ENCODE measurements at regions not wholly inside any gene's neighbourhood (a gene's known extent, or its start where the extent isn't known, plus 50 kb on each side); places are given as distances from the start of the nearest gene placed in this dataset.

DNA sequence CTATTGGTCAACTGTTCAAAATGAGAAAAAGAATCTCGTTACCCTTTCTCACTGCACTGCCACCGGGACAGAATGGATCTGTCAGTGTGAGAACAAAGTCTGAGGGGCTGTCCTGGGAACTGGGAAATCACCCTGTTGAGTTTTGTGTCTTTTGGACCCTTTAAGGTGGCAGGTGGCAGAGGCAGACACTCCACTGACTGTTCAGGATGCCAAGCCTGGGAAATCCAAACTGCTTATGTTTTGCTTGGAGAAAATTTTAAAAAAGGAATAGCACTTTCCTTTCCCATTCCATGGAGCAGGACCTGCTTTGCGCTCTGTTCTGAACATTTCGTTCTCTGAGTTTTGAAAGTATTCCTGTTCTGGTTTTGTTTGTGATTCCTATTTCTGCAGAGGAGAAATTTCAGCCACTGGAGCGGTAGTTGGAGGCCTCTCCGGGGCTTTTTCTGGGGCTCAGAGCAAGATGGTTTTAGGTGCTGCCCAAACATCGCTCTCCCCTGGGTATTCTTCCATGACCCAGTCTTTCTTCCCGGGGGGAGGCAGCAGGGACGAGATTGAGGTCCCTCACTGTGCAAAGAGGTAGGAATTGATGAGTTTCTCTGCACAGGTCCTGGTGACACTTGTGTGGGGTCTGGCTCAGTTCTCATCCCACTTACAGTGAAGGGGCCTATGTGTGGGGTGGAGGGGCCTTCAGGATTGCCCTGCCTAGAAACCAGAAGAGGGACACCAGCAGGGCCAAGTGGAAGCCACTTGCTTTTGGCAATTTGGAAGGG lies 138.5 kb upstream of the SYT13 start (continued):
- TF ChIP-seq, protein P1, sequence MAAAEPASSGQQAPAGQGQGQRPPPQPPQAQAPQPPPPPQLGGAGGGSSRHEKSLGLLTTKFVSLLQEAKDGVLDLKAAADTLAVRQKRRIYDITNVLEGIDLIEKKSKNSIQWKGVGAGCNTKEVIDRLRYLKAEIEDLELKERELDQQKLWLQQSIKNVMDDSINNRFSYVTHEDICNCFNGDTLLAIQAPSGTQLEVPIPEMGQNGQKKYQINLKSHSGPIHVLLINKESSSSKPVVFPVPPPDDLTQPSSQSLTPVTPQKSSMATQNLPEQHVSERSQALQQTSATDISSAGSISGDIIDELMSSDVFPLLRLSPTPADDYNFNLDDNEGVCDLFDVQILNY (CRISPR knock-in tag; IDR thresholded peaks at IDR 0.05): no peak
- TF ChIP-seq FOXJ3 (CRISPR knock-in tag; IDR thresholded peaks at IDR 0.05; ENCODE audit: borderline replicate concordance): no peak
- TF ChIP-seq, protein P2, sequence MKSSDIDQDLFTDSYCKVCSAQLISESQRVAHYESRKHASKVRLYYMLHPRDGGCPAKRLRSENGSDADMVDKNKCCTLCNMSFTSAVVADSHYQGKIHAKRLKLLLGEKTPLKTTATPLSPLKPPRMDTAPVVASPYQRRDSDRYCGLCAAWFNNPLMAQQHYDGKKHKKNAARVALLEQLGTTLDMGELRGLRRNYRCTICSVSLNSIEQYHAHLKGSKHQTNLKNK (CRISPR knock-in tag; IDR thresholded peaks at IDR 0.05): no peak
- TF ChIP-seq ATF1 (CRISPR knock-in tag; IDR thresholded peaks at IDR 0.05): no peak

DNA sequence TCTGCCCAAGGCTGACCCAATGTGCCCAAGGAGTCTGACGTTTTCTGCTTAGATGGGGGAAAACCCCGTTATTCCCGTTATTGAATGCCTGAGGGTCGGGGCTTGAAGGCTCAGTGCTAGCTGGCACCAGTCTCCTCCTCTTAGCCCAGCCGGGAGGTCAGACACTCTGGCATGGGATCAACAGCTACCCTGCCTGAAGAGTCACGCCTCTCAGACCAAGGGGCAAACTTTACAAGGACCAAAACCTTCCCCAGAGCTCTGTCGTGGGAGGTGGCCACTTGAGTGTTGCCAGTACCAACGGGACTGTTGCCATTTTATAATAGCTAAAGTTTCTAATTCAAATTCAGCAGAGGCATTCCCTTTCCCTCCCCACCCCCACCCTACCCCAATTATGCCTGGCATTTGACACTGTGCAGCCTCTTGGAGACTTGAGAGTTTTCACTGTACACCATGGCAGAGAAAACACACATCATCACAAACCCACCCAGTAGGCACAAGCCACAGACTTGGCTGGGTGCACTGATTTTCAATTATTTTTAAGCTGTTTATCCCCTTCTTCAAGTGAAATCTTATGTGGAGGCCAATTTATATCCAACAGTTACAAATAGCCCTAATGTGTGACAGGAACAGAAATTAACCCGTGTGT lies 137.5 kb upstream of the SYT13 start:
- Mint-ChIP-seq H3K27ac (no peak overlapping the region), H3K4me1 (peaks cover 10% of the 10 kb centered on the region), H3K36me3 (no peaks in the 10 kb centered on the region), H3K9me3 (peaks cover 4% of the 10 kb centered on the region; the same call in 1 of the 2 replicates), H3K4me3 (no peak overlapping the region), H3K27me3 (ENCODE audit: low read depth) (peaks cover 4% of the 10 kb centered on the region)
- CTCF ChIA-PET: interaction anchor here (1.0 to 1.1 kb wide), 3 partner anchors 12 to 171 kb away, joined by 3 to 4 read pairs (median 3); no protein-coding TSS in a partner anchor
- TF ChIP-seq, protein P3, sequence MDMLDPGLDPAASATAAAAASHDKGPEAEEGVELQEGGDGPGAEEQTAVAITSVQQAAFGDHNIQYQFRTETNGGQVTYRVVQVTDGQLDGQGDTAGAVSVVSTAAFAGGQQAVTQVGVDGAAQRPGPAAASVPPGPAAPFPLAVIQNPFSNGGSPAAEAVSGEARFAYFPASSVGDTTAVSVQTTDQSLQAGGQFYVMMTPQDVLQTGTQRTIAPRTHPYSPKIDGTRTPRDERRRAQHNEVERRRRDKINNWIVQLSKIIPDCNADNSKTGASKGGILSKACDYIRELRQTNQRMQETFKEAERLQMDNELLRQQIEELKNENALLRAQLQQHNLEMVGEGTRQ (CRISPR knock-in tag; IDR thresholded peaks at IDR 0.05): no peak
- TF ChIP-seq NR2C2 (CRISPR knock-in tag; IDR thresholded peaks at IDR 0.05) (no peak), JUN (CRISPR knock-in tag; IDR thresholded peaks at IDR 0.05) (no peak), TCF7 (CRISPR knock-in tag; IDR thresholded peaks at IDR 0.05; ENCODE audit: low read depth) (no peak), FOXJ3 (CRISPR knock-in tag; IDR thresholded peaks at IDR 0.05; ENCODE audit: borderline replicate concordance) (no peak), ZNF423 (CRISPR knock-in tag; IDR thresholded peaks at IDR 0.05) (no peak), NFATC4 (CRISPR knock-in tag; IDR thresholded peaks at IDR 0.05) (no peak), ELF4 (CRISPR knock-in tag; IDR thresholded peaks at IDR 0.05; ENCODE audit: low read depth) (no peak)
- TF ChIP-seq, protein P4, sequence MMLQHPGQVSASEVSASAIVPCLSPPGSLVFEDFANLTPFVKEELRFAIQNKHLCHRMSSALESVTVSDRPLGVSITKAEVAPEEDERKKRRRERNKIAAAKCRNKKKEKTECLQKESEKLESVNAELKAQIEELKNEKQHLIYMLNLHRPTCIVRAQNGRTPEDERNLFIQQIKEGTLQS (CRISPR knock-in tag; conservative IDR thresholded peaks at IDR 0.05): no peak
- POLR2A ChIA-PET: no interaction called here
- ATAC-seq: no peak
- DNase-seq (ENCODE audit: low spot score): no peak

DNA sequence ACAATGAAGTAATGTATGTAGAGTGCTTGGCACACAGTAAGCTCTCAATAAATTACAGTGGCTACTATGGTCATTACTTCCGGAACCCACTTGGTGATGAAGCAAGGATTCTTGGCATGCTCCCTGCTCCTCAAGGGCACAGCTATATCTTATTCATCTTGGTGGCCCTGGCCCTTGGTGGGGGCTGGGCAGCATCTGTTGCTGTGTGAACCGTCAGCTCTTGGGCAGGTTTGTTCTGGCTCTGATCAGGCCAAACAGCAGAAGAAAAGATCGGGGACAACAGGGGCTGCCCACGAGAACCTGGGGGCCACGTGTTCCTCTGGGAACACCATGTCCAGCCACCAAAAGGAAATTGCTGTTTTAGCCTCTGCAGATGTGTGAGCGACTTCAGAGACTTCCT lies 136.9 kb upstream of the SYT13 start:
- POLR2A ChIA-PET: no interaction called here
- TF ChIP-seq, protein P5, sequence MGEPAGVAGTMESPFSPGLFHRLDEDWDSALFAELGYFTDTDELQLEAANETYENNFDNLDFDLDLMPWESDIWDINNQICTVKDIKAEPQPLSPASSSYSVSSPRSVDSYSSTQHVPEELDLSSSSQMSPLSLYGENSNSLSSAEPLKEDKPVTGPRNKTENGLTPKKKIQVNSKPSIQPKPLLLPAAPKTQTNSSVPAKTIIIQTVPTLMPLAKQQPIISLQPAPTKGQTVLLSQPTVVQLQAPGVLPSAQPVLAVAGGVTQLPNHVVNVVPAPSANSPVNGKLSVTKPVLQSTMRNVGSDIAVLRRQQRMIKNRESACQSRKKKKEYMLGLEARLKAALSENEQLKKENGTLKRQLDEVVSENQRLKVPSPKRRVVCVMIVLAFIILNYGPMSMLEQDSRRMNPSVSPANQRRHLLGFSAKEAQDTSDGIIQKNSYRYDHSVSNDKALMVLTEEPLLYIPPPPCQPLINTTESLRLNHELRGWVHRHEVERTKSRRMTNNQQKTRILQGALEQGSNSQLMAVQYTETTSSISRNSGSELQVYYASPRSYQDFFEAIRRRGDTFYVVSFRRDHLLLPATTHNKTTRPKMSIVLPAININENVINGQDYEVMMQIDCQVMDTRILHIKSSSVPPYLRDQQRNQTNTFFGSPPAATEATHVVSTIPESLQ (CRISPR knock-in tag; IDR thresholded peaks at IDR 0.05): no peak
- TF ChIP-seq CREB1 (CRISPR knock-in tag; IDR thresholded peaks at IDR 0.05) (no peak), EMX1 (CRISPR knock-in tag; IDR thresholded peaks at IDR 0.05) (no peak)
- TF ChIP-seq, protein P6, sequence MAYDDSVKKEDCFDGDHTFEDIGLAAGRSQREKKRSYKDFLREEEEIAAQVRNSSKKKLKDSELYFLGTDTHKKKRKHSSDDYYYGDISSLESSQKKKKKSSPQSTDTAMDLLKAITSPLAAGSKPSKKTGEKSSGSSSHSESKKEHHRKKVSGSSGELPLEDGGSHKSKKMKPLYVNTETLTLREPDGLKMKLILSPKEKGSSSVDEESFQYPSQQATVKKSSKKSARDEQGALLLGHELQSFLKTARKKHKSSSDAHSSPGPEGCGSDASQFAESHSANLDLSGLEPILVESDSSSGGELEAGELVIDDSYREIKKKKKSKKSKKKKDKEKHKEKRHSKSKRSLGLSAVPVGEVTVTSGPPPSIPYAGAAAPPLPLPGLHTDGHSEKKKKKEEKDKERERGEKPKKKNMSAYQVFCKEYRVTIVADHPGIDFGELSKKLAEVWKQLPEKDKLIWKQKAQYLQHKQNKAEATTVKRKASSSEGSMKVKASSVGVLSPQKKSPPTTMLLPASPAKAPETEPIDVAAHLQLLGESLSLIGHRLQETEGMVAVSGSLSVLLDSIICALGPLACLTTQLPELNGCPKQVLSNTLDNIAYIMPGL (CRISPR knock-in tag; IDR thresholded peaks at IDR 0.05): no peak
- TF ChIP-seq, protein P7, sequence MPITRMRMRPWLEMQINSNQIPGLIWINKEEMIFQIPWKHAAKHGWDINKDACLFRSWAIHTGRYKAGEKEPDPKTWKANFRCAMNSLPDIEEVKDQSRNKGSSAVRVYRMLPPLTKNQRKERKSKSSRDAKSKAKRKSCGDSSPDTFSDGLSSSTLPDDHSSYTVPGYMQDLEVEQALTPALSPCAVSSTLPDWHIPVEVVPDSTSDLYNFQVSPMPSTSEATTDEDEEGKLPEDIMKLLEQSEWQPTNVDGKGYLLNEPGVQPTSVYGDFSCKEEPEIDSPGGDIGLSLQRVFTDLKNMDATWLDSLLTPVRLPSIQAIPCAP (CRISPR knock-in tag; IDR thresholded peaks at IDR 0.05): no peak
- TF ChIP-seq, protein P2 (CRISPR knock-in tag; IDR thresholded peaks at IDR 0.05): no peak
- Mint-ChIP-seq H3K4me3 (no peak overlapping the region), H3K27ac (no peak overlapping the region), H3K36me3 (no peaks in the 10 kb centered on the region), H3K27me3 (ENCODE audit: low read depth) (peaks cover 4% of the 10 kb centered on the region), H3K4me1 (peaks cover 10% of the 10 kb centered on the region), H3K9me3 (peaks cover 10% of the 10 kb centered on the region; the same call in 1 of the 2 replicates)
- ATAC-seq: no peak
- DNase-seq (ENCODE audit: low spot score): no peak
- CTCF ChIA-PET: interaction anchor here (1.0 to 1.6 kb wide), 4 partner anchors 52 to 349 kb away, joined by 3 to 5 read pairs (median 4); no protein-coding TSS in a partner anchor
